GM10266 (cell line): ENCODE measurements at regions not wholly inside any gene's neighbourhood (a gene's known extent, or its start where the extent isn't known, plus 50 kb on each side); places are given as distances from the start of the nearest gene placed in this dataset.

Experiments used
- DNase-seq: peaks from one replicate; pipeline ENCODE4 v3.0.0; 2012; ENCODE audit errors: extremely low spot score
- TF ChIP-seq, protein P1 (sequence below): IDR thresholded peaks from 2 replicates; pipeline ENCODE4 v1.5.1; 2012; ENCODE audit warnings: mild to moderate bottlenecking, low read depth; ENCODE audit not compliant: control insufficient read depth, insufficient read depth; ENCODE audit errors: missing control alignments

DNA sequence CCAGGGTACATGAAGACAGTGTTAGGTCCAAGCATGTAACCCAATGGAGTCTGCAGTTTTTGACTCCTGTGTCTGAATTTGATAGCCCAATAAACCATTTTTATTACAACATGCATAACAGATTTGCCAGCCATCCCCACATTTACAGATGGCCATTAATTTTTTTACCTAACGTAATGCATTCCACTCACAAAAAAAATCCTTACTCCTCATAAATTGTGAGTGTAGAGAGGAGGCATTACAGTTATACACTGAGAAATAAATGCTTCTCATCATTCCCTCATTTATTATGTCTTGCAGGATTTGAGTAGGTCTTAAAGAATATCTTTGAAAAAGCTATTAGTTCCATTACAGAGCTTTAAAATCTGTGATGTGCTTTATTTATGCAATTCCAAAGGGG is 193.8 kb downstream of the CMPK2 start:
- TF ChIP-seq, protein P1, sequence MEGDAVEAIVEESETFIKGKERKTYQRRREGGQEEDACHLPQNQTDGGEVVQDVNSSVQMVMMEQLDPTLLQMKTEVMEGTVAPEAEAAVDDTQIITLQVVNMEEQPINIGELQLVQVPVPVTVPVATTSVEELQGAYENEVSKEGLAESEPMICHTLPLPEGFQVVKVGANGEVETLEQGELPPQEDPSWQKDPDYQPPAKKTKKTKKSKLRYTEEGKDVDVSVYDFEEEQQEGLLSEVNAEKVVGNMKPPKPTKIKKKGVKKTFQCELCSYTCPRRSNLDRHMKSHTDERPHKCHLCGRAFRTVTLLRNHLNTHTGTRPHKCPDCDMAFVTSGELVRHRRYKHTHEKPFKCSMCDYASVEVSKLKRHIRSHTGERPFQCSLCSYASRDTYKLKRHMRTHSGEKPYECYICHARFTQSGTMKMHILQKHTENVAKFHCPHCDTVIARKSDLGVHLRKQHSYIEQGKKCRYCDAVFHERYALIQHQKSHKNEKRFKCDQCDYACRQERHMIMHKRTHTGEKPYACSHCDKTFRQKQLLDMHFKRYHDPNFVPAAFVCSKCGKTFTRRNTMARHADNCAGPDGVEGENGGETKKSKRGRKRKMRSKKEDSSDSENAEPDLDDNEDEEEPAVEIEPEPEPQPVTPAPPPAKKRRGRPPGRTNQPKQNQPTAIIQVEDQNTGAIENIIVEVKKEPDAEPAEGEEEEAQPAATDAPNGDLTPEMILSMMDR, result no peak
- no peak for DNase-seq

DNA sequence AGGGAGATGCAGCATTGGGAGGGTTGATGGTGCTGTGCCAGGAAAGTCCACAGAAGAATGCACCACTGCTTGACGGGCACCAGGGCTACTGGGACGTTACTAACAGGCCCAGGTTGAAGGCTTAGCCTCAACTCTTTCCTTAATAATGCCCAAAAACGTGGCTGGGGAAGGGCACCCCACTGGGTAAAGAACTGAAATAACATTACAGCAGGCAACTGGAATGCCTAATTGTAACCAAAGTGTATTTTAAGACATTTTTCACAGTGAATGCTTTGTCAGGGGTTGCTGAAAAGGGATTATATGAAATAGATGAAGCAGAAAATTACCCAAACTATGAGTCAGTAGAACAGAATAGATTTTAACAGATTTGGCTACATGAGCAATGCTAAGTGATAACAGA is 191.3 kb downstream of the CMPK2 start:
- TF ChIP-seq, protein P1, result no peak
- no peak for DNase-seq

DNA sequence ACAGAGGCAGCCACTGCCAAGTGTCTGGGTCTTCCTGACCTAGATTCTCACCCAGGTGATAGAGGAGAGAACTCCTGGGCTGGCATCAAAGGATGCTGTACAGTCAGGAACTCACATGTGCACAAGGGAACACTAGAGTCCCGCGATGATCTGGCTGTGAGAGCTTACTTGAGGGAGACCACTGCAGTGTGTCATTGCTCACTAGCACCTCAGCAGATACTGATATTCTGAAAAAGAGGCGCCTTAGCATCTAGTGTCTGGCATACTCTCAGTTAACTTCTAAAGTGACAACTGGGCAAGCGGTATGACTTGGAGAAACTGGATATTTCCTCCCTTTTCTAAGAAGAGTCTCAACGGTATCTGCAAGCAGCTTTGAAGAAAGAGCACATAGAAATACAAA is 189.9 kb downstream of the CMPK2 start:
- TF ChIP-seq, protein P1, result no peak
- no peak for DNase-seq

DNA sequence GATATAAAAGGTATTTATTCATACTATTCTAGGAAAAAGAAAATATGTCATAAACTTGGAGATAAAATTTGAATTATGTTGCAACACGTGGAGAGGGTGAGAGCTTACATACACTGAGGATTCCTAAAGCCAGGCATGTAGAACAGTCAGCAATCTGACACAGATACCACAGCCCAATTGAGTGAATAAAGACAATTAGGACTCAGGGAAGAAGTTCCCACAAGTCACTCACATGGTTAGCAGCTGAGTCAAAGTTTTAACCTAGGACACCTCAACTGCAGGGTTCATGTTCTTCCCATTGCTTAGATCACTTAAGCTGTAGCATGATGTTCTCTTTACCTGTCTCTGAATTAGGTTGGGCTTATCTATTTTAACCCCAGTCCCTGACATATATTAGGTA is 189.5 kb downstream of the CMPK2 start:
- TF ChIP-seq, protein P1, result no peak
- DNase-seq, result no peak

DNA sequence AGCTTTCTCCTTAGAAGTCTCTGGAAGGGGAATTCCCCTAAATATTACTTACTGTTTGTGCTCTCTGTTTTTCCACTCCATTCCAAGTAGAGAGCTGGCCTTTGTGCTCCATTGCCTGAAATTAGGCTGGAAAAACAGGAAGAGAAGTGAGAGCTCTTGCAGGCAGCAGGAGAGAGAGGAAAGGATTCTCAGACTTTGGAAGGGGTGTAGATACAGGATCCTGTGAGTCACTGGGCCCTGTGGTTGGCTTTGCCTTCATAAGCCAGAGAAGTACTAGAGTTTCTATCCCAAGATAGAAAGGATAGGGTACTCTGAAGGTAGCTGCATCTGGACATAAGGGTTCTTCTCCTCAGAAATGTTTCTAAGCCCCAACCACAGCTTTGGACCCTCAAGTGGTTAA is 188.9 kb downstream of the CMPK2 start:
- DNase-seq, result no peak
- TF ChIP-seq, protein P1, result no peak

DNA sequence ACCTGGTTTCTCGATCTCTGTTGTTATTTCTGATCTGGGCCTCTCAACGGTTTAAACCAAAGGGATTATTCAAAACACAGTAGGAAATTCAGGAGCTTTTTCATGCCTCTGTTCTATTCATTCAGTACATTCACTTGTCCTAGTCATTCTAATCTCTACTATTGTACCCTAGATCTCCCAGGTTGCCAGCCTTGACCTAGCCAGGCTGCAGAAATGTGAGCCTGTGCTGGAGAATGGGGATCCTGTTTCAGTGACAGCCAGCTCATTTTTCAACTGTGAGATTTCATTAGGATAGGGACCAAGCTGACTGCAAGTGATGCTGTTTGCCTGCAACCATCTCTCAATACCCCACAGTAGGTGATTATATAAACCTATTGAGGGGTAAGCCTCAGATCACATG is 186.2 kb downstream of the CMPK2 start:
- TF ChIP-seq, protein P1, result no peak
- no peak for DNase-seq

DNA sequence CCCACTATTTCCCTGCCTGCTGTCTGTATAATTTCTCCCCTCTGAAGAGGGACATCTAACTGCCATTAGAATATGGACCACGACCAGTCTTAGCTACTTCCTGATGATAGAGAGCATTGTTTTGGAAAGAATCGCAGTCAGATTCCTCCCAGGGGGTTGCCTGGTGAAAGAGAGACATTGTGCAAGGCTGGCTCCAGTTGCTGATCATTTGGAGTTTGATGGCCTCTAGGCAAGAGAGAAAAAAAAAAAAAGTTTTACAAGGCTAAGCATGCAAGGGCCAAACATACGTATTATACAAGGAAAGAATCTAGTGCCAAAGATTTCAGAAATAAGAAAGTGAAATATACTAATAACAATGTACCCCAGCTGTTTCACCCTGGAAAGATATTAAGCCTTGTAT is 182.2 kb downstream of the CMPK2 start:
- DNase-seq, result no peak
- TF ChIP-seq, protein P1, result no peak
